ENCODE measurements at regions not wholly inside any gene's neighbourhood (a gene's known extent, or its start where the extent isn't known, plus 50 kb on each side); places are given as distances from the start of the nearest gene placed in this dataset.

GRCh38 chr4:59841698-59842097 lies 1358.4 kb upstream of the ADGRL3 start:
- DNase-seq (ENCODE audit: low read depth, low spot score), result no peak

- no peak for DNase-seq (ENCODE audit: low read depth, low spot score)
Measured at GRCh38 chr4:59848457-59848856, 1351.7 kb upstream of the ADGRL3 start.

DNA sequence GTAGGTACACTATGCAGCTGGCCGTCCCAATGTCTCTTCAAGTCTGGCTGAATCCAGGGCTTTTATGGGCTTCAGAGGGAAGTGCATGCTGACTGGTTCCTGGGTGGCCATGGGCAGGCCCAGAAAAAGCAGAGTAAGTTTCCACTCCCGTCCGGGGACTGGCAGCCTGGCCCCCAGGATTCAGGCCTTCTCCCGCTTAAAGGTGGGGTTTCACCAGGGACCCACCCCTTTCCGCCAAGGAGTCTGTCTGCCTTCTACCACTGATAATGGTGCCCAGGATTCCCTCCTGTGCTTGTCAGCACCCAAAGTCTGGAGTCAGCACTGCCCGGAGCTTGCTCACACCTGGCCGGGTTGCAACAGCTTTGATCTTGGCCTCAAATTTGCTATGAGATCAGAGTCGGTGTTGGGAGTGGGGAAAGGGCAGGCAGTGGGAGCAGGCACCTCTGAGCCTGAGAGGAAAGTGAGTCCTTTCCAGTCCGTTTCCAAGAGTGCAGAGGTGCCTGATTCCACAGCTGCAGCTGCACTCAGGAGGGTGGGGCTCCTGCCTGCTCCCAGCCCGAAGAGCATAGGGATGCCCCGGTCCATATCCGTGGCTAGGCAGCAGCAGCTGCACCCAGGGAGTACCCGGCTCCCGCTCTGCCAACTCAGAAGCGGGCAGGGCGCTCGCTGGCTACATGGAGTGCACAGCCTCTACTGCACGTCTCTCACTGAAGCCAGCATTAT lies 1344.3 kb upstream of the ADGRL3 start:
- DNase-seq (ENCODE audit: low read depth, low spot score), result no peak

GRCh38 chr4:59869056-59869455 lies 1331.1 kb upstream of the ADGRL3 start:
- no peak for DNase-seq (ENCODE audit: low read depth, low spot score)

DNA sequence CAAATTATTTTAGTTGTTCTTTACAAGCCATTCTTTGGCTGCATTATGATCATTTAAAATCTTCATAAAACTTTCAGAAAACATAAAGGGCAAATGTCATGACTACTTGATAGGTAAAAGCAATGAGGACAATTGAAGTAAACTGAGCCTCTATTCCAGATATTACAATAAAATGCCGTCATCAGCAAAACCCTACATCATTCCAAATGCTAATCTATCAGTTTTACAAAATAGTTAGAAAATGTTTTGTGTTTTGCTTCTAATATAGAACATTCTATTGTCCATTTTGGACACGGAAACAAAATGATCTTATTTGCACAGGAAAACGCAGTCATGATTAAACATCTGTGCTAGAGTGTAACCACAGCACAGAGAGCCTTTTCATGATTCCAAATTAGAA lies 1330.6 kb upstream of the ADGRL3 start:
- no peak for DNase-seq (ENCODE audit: low read depth, low spot score)

GRCh38 chr4:59881632-59882031 lies 1318.5 kb upstream of the ADGRL3 start:
- DNase-seq (ENCODE audit: low read depth, low spot score), result no peak

GRCh38 chr4:59904331-59904730 lies 1295.8 kb upstream of the ADGRL3 start:
- DNase-seq (ENCODE audit: low read depth, low spot score), result no peak

DNA sequence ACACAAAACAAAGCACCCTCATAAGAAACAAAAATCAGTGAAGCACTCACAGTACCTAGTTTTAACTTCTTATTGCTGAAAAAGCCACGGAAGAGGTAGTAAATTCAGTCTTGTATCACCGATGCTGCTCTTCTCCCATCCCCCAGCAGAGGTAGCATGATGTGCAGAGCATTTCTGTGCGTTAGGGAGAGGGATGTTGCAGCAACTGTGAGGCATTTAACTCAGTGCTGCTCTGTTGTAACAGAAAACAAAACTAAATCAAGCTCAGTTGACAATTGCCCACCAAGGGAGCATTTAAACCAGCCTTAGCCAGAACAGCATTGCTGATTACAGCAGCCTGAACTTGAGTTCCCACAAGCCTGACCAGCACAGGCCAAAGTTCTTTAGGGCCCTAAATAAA lies 1279.7 kb upstream of the ADGRL3 start:
- DNase-seq (ENCODE audit: low read depth, low spot score), result no peak

DNA sequence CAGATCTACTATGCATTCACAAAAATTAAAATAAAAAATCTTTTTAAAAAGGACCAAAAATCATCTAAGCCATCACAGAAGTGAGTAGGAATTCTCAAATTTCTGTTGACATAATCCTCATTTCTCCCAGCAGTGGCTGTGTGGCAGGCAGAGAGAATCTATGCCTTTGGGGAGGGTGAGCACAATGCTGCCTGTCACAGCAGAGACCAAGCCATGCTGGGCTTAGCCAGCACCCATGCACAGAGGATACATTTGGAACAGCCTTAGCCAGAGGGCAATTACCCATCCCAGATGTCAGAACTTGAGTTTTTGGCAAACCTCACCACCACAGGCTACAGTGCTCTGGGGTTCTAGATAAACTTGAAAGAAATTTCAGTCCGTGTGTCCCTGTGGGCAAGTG lies 1274.8 kb upstream of the ADGRL3 start:
- DNase-seq (ENCODE audit: low read depth, low spot score), result no peak

DNA sequence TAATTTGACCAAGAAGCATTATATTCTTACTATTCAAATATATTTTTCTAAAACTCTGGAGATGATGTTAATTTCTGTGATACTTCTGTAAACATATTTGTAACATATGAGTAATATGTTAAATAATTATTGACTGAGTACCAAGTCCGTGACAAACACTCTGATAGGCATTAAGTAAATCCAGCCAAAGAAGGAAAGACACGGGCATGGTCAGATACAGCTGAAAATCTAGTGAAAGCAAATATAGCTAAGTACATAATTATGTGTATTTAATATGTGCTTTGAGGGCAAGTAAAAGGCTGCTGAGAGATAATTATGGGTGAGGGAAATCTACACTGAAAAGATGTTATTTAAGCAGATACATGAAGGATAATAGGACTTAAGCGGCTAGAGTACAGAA lies 1263.6 kb upstream of the ADGRL3 start:
- no peak for DNase-seq (ENCODE audit: low read depth, low spot score)

GRCh38 chr4:59938166-59938565 lies 1262.0 kb upstream of the ADGRL3 start:
- no peak for DNase-seq (ENCODE audit: low read depth, low spot score)

GRCh38 chr4:59945277-59945676 lies 1254.8 kb upstream of the ADGRL3 start:
- DNase-seq (ENCODE audit: low read depth, low spot score), result no peak

DNA sequence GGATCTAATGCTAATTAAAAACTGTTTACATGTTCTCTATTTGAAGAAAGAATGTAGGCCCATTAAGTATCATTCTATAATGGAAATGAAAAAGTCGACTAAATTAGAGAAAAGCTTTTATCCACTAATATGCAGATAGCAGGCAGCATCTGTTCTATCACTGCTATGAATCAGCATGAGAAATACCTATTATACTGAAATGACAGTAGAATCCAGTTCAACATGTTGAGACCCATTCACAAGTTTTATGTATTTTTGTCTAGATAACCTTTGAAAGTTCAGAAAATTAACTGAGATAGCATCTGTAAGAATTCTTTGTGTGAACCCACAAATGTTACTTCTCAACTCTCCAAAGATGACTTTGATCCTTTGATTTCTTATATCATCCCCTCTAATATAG lies 1254.4 kb upstream of the ADGRL3 start:
- DNase-seq (ENCODE audit: low read depth, low spot score), result no peak

GRCh38 chr4:59956366-59956765 lies 1243.8 kb upstream of the ADGRL3 start:
- no peak for DNase-seq (ENCODE audit: low read depth, low spot score)

DNA sequence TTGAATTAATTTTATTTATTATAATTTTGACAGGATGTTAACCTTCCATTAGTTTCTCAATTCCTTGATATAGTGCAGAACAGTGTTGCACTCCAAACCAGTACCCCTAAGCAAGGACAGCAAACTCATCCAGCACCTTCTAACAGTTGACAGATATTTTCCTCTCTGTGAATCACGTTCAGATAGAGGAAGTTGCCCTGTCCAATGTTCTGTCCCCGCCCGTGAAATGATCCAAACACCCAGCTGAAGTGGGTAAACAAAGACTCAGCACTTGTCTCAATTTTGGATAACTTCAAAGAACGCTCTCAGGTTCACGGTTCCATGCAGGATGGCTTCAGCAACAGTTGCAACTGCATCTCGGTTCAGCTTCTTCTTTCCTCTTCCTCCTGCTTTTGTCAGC lies 1240.0 kb upstream of the ADGRL3 start:
- no peak for DNase-seq (ENCODE audit: low read depth, low spot score)

- DNase-seq (ENCODE audit: low read depth, low spot score), result no peak
Measured at GRCh38 chr4:59966758-59967157, 1233.4 kb upstream of the ADGRL3 start.

DNA sequence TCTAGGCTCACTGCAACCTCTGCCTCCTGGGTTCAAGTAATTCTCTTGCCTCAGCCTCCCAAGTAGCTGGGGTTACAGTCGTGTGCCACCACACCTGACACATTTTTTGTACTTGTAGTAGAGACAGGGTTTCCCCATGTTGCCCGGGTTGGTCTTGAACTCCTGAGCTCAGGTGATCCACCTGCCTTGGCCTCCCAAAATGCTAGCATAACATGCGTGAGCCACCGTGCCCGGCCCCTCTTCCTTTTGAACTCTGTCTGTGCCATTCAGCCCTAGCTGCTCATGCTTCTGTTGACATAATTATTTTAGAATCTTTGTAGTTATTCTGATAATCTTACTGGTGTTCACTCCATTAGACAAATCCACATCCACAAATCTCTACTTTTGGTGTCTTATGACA lies 1231.3 kb upstream of the ADGRL3 start:
- DNase-seq (ENCODE audit: low read depth, low spot score), result no peak

DNA sequence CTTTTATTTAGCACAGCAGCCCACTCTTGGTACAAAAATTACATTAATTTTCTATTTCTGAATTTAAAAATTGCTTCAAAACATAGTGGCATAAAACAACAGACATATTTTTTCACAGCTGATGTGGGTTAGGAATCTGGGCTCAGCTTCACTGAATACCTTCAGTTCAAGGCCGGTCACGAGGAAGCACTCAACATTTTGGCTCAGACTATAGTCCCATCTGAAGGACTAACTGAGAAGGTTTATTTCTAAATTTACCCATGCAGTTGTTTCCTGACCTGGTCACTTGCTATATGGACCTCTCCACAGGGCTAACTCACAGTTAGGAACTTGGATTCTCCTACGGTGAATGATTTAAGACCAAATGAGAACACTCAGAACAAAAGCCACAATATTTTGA lies 1230.2 kb upstream of the ADGRL3 start:
- no peak for DNase-seq (ENCODE audit: low read depth, low spot score)

DNA sequence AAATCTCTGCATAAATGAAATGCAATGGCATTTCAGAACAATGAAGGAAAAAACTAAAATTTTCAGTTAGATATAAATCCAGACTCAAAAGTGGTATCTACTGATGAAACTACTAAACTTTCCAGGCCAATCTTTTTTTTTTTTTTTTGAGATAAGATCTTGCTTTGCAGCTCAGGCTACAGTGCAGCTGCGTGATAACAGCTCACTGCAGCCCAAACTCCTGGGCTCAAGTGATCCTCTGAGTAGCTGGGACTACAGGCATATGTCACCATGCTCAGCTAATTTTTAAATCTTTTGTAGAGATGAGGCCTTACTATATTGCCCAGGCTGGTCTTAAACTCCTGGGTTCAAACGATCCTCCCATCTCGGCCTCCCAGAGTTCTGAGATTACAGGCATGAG lies 1228.2 kb upstream of the ADGRL3 start:
- DNase-seq (ENCODE audit: low read depth, low spot score), result no peak

DNA sequence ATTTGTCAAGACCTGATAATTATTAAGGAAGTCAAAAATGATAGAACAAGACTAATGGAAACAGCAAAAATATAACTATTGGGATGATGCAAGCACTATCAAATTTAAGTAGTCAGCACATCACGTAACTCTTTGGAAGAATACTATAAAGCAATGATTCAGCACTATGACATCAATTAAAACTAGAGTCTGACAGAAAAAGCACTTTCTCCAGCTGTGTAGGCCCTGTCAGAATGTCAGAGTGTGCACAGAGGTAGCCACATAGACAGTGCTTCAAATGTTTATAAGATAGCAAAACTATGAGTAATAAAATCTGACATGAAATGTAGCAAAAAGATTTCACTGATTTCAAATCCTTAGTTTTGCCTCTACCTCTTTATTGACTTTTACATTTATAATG lies 1226.6 kb upstream of the ADGRL3 start:
- DNase-seq (ENCODE audit: low read depth, low spot score), result no peak

- DNase-seq (ENCODE audit: low read depth, low spot score), result no peak
Measured at GRCh38 chr4:59979061-59979460, 1221.1 kb upstream of the ADGRL3 start.

DNA sequence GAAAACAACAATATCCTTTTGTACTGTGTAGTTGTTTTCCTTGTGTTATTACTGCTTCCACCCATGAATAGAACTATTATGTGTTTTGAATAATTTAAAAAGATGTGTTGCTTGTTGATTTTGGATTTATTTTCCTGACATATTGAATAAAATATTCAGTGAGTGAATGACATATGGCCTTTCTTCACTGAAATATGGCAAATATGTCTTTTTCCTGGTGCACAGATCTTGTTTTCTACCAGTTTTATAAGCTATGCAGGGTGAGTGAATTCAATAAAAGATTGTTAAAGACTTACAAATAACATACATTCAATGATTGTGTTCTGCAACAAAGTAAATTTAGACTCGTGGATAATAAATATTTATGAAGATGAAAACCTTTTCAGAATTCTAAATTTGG lies 1216.3 kb upstream of the ADGRL3 start:
- no peak for DNase-seq (ENCODE audit: low read depth, low spot score)

DNA sequence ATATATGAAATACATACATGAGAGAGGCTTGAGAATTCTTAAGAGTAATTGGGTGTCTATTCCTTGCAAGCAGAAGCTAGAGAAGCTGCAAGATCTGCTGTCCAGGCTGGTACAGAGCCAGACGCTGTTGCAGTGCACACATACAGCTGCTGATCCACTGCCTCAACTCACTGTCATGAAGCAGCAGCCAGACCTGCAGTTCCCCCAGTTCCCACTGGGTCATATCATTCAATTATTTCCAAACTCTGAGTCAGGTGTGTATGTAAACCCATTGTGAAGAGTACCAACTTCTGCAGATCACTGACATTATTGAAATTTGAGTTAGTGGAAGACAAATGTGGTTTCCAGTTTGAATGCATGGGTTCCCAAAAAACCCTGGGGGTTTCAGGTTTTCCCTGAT lies 1212.8 kb upstream of the ADGRL3 start:
- no peak for DNase-seq (ENCODE audit: low read depth, low spot score)

GRCh38 chr4:59994118-59994517 lies 1206.0 kb upstream of the ADGRL3 start:
- no peak for DNase-seq (ENCODE audit: low read depth, low spot score)
